GM12878 (cell line): ENCODE measurements at regions not wholly inside any gene's neighbourhood (a gene's known extent, or its start where the extent isn't known, plus 50 kb on each side); places are given as distances from the start of the nearest gene placed in this dataset.

ENCODE experiments used
- BRCA1 ChIP-seq: IDR thresholded peaks from 2 replicates; pipeline ENCODE4 v1.6.1; 2011; ENCODE audit warnings: low read depth, low read length, improper control_type of control experiment
- CEBPB ChIP-seq, 2 experiments: fragments of 150-350 bp in 1 of 2; IDR thresholded peaks; 2 replicates each; pipeline ENCODE4 v1.6.1; 2012 to 2014; ENCODE audit warnings: low read depth in 2 of 2, low read length in 2 of 2, borderline replicate concordance in 1 of 2, inconsistent platforms in 1 of 2
- ELK1 ChIP-seq: IDR thresholded peaks from 2 replicates; pipeline ENCODE4 v1.6.1; 2012; ENCODE audit warnings: low read depth, low read length, improper control_type of control experiment
- EZH2 ChIP-seq: IDR thresholded peaks from 2 replicates; pipeline ENCODE4 v1.6.1; 2012; ENCODE audit warnings: low read depth, mild to moderate bottlenecking, control low read depth, inconsistent platforms, low read length, borderline replicate concordance; ENCODE audit not compliant: control insufficient read depth
- KLF5 ChIP-seq: fragments of 450-650 bp; IDR thresholded peaks from 2 replicates; pipeline ENCODE4 v1.6.1; 2014; ENCODE audit warnings: mild to moderate bottlenecking; ENCODE audit not compliant: partially characterized antibody
- MAX ChIP-seq: IDR thresholded peaks from 2 replicates; pipeline ENCODE4 v1.6.1; 2012; ENCODE audit warnings: low read depth, low read length, improper control_type of control experiment
- NFIC ChIP-seq: IDR thresholded peaks from 2 replicates; pipeline ENCODE4 v1.6.1; 2012; ENCODE audit warnings: low read depth, mild to moderate bottlenecking, inconsistent platforms, low read length, moderate library complexity
- NKRF ChIP-seq: fragments of 450-650 bp; conservative IDR thresholded peaks from 2 replicates; pipeline ENCODE4 v1.6.1; 2017; ENCODE audit warnings: mild to moderate bottlenecking, moderate library complexity
- NR2C1 ChIP-seq: fragments of 450-650 bp; IDR thresholded peaks from 2 replicates; pipeline ENCODE4 v1.6.1; 2017; ENCODE audit warnings: antibody characterized with exemption, mild to moderate bottlenecking, moderate library complexity
- PRDM15 ChIP-seq: fragments of 450-650 bp; formaldehyde crosslinking; IDR thresholded peaks from 2 replicates; pipeline ENCODE4 v1.4.0; 2020; ENCODE audit warnings: mild to moderate bottlenecking, moderate library complexity
- STAT3 ChIP-seq: IDR thresholded peaks from 2 replicates; pipeline ENCODE4 v1.6.1; 2011; ENCODE audit warnings: low read depth, low read length, improper control_type of control experiment
- TCF3 ChIP-seq: IDR thresholded peaks from 2 replicates; pipeline ENCODE4 v1.6.1; 2012; ENCODE audit warnings: low read depth, mild to moderate bottlenecking, low read length, borderline replicate concordance; ENCODE audit not compliant: insufficient read depth
- ZBTB33 ChIP-seq: fragments of 450-650 bp; IDR thresholded peaks from 2 replicates; pipeline ENCODE4 v1.6.1; 2017; ENCODE audit warnings: mild to moderate bottlenecking

- TF ChIP-seq ELK1 (no peak), PRDM15 (CRISPR knock-in tag) (no peak), STAT3 (no peak), EZH2 (no peak), NFIC (no peak), TCF3 (no peak), NKRF (no peak), BRCA1 (no peak), ZBTB33 (no peak), MAX (no peak), CEBPB (IDR thresholded peaks at IDR 0.05; ENCODE audit: borderline replicate concordance in 1 of 2, low read depth in 2 of 2, low read length in 2 of 2) (no peak), NR2C1 (no peak), KLF5 (no peak)
Observed at GRCh38 chr20:39249798-39250197, 287.7 kb downstream of the DHX35 start (continued).
